PC-3 (cell line): ENCODE measurements at regions not wholly inside any gene's neighbourhood (a gene's known extent, or its start where the extent isn't known, plus 50 kb on each side); places are given as distances from the start of the nearest gene placed in this dataset.

Source experiments
- ATAC-seq: fragments of 200-7000 bp; cut with Tn5 transposase; 2 replicates; pipeline ENCODE4 v1.9.1; 2020; ENCODE audit warnings: mild to moderate bottlenecking, moderate library complexity
- BruUV-seq: library from RNA; stranded (reverse); fragments of 400-500 nt; replicated peaks from 2 replicates; lab custom pipeline; 2021; lab: Mats Ljungman, UMichigan
- CTCF ChIA-PET: fragments of 300-600 bp; sonication (Branson Sonifier 250); formaldehyde crosslinking; loops from one replicate; lab custom pipeline; 2022; ENCODE audit warnings: antibody characterized with exemption; lab: Charles Lee
- POLR2A ChIA-PET: fragments of 300-600 bp; sonication (Branson Sonifier 250); formaldehyde crosslinking; loops from one replicate; lab custom pipeline; 2022; ENCODE audit warnings: antibody characterized with exemption; ENCODE audit not compliant: unreplicated experiment; lab: Charles Lee
- DNase-seq: peaks from one replicate; pipeline ENCODE4 v3.0.0-alpha.2; 2015
- H2AFZ ChIP-seq: fragments of 300-600 bp; sonication (generic); 2 replicates; pipeline ENCODE4 v1.6.0; 2016; ENCODE audit warnings: antibody characterized with exemption, low read length
- H3F3A ChIP-seq: fragments of 300-600 bp; sonication (generic); one replicate; pipeline ENCODE4 v1.6.0; 2017; ENCODE audit warnings: antibody characterized with exemption, low read length, control low read depth, mild to moderate bottlenecking; ENCODE audit not compliant: unreplicated experiment
- H3K27ac ChIP-seq: fragments of 300-600 bp; sonication (generic); 2 replicates; pipeline ENCODE4 v1.5.1; 2016; ENCODE audit warnings: mild to moderate bottlenecking, low read length
- H3K27me3 ChIP-seq: fragments of 300-600 bp; sonication (generic); 2 replicates; pipeline ENCODE4 v1.6.1; 2016; ENCODE audit warnings: low read length, mixed read lengths
- H3K36me3 ChIP-seq: fragments of 300-600 bp; sonication (generic); 2 replicates; pipeline ENCODE4 v1.6.1; 2016; ENCODE audit warnings: low read depth, mixed run types, low read length, mixed read lengths
- H3K4me1 ChIP-seq: fragments of 300-600 bp; sonication (generic); 2 replicates; pipeline ENCODE4 v1.5.1; 2016; ENCODE audit warnings: low read length; ENCODE audit not compliant: insufficient read depth
- H3K4me2 ChIP-seq: fragments of 300-600 bp; sonication (generic); 2 replicates; pipeline ENCODE4 v1.6.0; 2016; ENCODE audit warnings: low read length
- H3K4me3 ChIP-seq: fragments of 300-600 bp; sonication (generic); 2 replicates; pipeline ENCODE4 v1.5.1; 2016; ENCODE audit warnings: mild to moderate bottlenecking, low read length, mixed read lengths
- H3K79me2 ChIP-seq: fragments of 300-600 bp; sonication (generic); 2 replicates; pipeline ENCODE4 v1.6.1; 2017; ENCODE audit warnings: low read length, mixed read lengths
- H3K9ac ChIP-seq: fragments of 300-600 bp; sonication (generic); 2 replicates; pipeline ENCODE4 v1.6.0; 2016; ENCODE audit warnings: mild to moderate bottlenecking, low read length
- H3K9me2 ChIP-seq: fragments of 300-600 bp; sonication (generic); replicated peaks from 2 replicates; pipeline ENCODE4 v1.6.1; 2016; ENCODE audit warnings: mixed run types, low read length, mixed read lengths
- H3K9me3 ChIP-seq: fragments of 300-600 bp; sonication (generic); 2 replicates; pipeline ENCODE4 v1.6.1; 2016; ENCODE audit warnings: low read length, mixed read lengths
- H4K20me1 ChIP-seq: fragments of 300-600 bp; sonication (generic); 2 replicates; pipeline ENCODE4 v1.6.1; 2016; ENCODE audit warnings: low read length, mixed read lengths
- EZH2 ChIP-seq: fragments of 300-600 bp; sonication (generic); IDR thresholded peaks from one replicate; pipeline ENCODE4 v1.6.1; 2017; ENCODE audit warnings: antibody characterized with exemption, mild to moderate bottlenecking, low read length; ENCODE audit not compliant: unreplicated experiment
- EZH2phosphoT487 ChIP-seq: fragments of 300-600 bp; sonication (generic); IDR thresholded peaks from 2 replicates; pipeline ENCODE4 v1.6.1; 2018; ENCODE audit warnings: mild to moderate bottlenecking, antibody characterized with exemption, low read length, borderline replicate concordance
- intact Hi-C: fragments of 100-400 bp; cut with micrococcal nuclease; formaldehyde crosslinking; loops from 2 replicates; pipeline ENCODE4 v1.9.0; 2023
- TF ChIP-seq, protein P1 (sequence below): fragments of 300-600 bp; sonication (generic); conservative IDR thresholded peaks from 2 replicates; pipeline ENCODE4 v1.5.1; 2017; ENCODE audit warnings: antibody characterized with exemption, low read depth, mild to moderate bottlenecking, low read length

DNA sequence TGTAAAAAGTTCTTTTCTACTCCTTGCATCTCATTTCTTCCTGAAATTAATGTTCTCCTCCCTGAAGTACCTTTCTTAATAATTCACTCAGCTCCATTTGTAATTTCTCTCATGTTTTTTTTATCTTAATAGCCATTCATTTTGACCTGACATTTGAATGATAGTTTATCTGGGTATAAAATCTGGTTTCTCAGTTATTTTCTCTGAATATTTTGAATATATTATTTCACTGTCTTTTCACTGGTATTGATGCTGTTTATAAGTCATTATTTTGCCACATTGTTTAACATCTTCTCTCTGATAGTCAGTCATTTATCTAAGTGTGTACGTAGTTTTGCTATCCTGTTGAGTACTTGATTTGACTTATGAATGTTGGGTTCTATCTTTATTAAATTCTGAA, 68.8 kb upstream of the ARHGAP18 start:
- BruUV-seq = no TSS peak
- Histone ChIP-seq H3K79me2 (no peaks in the 10 kb centered on the region), H3K36me3 (no peaks in the 10 kb centered on the region; the same call in 1 of the 2 replicates), H3F3A (no peaks in the 10 kb centered on the region), H3K9me2 (no peaks in the 10 kb centered on the region), H2AFZ (no peak overlapping the region), H3K4me2 (no peak overlapping the region), H3K27ac (no peak overlapping the region), H3K4me3 (no peak overlapping the region), H3K9ac (no peak overlapping the region), H3K27me3 (no peaks in the 10 kb centered on the region), H3K9me3 (no peaks in the 10 kb centered on the region), H4K20me1 (no peaks in the 10 kb centered on the region), H3K4me1 (no peaks in the 10 kb centered on the region)
- ChIA-PET CTCF (no interaction called here), POLR2A (no interaction called here)
- intact Hi-C loops = loop anchor here (10.0 kb wide), 1 partner anchor 116 kb away; no protein-coding TSS in a partner anchor
- DNase-seq (no peak), ATAC-seq (no peak)
- TF ChIP-seq, protein P1, sequence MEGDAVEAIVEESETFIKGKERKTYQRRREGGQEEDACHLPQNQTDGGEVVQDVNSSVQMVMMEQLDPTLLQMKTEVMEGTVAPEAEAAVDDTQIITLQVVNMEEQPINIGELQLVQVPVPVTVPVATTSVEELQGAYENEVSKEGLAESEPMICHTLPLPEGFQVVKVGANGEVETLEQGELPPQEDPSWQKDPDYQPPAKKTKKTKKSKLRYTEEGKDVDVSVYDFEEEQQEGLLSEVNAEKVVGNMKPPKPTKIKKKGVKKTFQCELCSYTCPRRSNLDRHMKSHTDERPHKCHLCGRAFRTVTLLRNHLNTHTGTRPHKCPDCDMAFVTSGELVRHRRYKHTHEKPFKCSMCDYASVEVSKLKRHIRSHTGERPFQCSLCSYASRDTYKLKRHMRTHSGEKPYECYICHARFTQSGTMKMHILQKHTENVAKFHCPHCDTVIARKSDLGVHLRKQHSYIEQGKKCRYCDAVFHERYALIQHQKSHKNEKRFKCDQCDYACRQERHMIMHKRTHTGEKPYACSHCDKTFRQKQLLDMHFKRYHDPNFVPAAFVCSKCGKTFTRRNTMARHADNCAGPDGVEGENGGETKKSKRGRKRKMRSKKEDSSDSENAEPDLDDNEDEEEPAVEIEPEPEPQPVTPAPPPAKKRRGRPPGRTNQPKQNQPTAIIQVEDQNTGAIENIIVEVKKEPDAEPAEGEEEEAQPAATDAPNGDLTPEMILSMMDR = no peak
- TF ChIP-seq EZH2phosphoT487 = no peak
- TF ChIP-seq EZH2 = no peak

DNA sequence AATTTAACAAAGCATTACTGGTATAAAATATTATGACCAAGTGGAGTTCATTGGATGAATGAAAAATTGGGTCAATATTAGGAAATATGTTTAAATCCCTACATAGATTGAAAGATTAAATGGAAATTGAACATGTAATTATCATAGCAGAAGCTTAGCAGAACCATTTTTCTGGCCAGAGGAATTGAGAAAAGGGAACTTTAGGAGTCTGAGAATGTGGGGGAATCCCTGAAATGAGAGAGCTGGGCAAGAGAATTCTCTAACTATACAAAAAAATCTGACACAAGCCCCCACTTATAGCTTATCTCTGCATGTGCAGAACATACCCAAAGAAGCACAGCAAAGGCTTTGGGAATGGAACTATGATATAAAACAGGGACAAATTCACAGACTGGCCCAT, 67.4 kb upstream of the ARHGAP18 start:
- ATAC-seq = no peak
- intact Hi-C loops = loop anchor here (10.0 kb wide), 1 partner anchor 117 kb away; no protein-coding TSS in a partner anchor
- BruUV-seq = no TSS peak

More for the DNA sequence above, 67.4 kb upstream of the ARHGAP18 start:
- no peaks in the 10 kb centered on the region for H3F3A ChIP-seq
- no peaks in the 10 kb centered on the region for H4K20me1 ChIP-seq
- no peak overlapping the region for H3K4me2 ChIP-seq
- no peak overlapping the region for H3K9ac ChIP-seq
- no peaks in the 10 kb centered on the region; the same call in 1 of the 2 replicates for H3K36me3 ChIP-seq
- TF ChIP-seq, protein P1 = no peak
- TF ChIP-seq EZH2phosphoT487 (no peak), EZH2 (no peak)
- CTCF ChIA-PET = no interaction called here
- H3K9me2 ChIP-seq = no peaks in the 10 kb centered on the region
- no peak overlapping the region for H2AFZ ChIP-seq
- DNase-seq = no peak
- no peaks in the 10 kb centered on the region for H3K79me2 ChIP-seq
- no peak overlapping the region for H3K4me3 ChIP-seq
- H3K9me3 ChIP-seq = no peaks in the 10 kb centered on the region
- H3K4me1 ChIP-seq = no peaks in the 10 kb centered on the region
- no peak overlapping the region for H3K27ac ChIP-seq
- H3K27me3 ChIP-seq = no peaks in the 10 kb centered on the region
- POLR2A ChIA-PET = no interaction called here
